Keratinocyte (primary cell): ENCODE measurements at regions not wholly inside any gene's neighbourhood (a gene's known extent, or its start where the extent isn't known, plus 50 kb on each side); places are given as distances from the start of the nearest gene placed in this dataset.

Experiments
- DNase-seq: peaks from one replicate; pipeline ENCODE4 v3.0.0-alpha.2; 2011; ENCODE audit warnings: low read depth, missing footprints, low spot score
- FAIRE-seq: peaks from 2 replicates; lab custom pipeline; 2011; peaks lifted over from hg19 to GRCh38; lab: Jason Lieb, UNC
- H2AFZ ChIP-seq: 2 replicates; pipeline ENCODE4 v1.6.0; 2012; ENCODE audit warnings: low read length, control low read depth, inconsistent platforms; ENCODE audit not compliant: control insufficient read depth
- H3K27ac ChIP-seq: 2 replicates; pipeline ENCODE4 v1.5.1; 2011; ENCODE audit warnings: low read length; ENCODE audit not compliant: control insufficient read depth, insufficient read depth
- H3K27me3 ChIP-seq: 3 replicates; pipeline ENCODE4 v1.6.0; 2011; ENCODE audit warnings: low read length; ENCODE audit not compliant: control insufficient read depth, insufficient read depth; ENCODE audit errors: extremely low read depth
- H3K36me3 ChIP-seq, 2 experiments: 2 replicates in 1 of 2; 3 replicates in 1 of 2; pipeline ENCODE4 v1.5.1; 2011; ENCODE audit warnings: low read length in 2 of 2, mild to moderate bottlenecking in 1 of 2; ENCODE audit not compliant: control insufficient read depth in 2 of 2, insufficient read depth in 2 of 2; ENCODE audit errors: extremely low read depth in 1 of 2
- H3K4me1 ChIP-seq: 3 replicates; pipeline ENCODE4 v1.5.1; 2011; ENCODE audit warnings: low read length; ENCODE audit not compliant: control insufficient read depth, insufficient read depth; ENCODE audit errors: extremely low read depth
- H3K4me2 ChIP-seq: 3 replicates; pipeline ENCODE4 v1.6.0; 2011; ENCODE audit warnings: low read depth, low read length; ENCODE audit not compliant: control insufficient read depth, insufficient read depth; ENCODE audit errors: extremely low read depth
- H3K4me3 ChIP-seq, 3 experiments: fragments of 200-600 bp in 1 of 3; sonication (generic) in 1 of 3; 2 replicates in 2 of 3; 3 replicates in 1 of 3; pipeline ENCODE4 v1.5.1; 2011 to 2016; ENCODE audit warnings: low read length in 3 of 3, mild to moderate bottlenecking in 3 of 3, control low read depth in 2 of 3, inconsistent platforms in 1 of 3, low read depth in 1 of 3, mixed read lengths in 1 of 3, mixed run types in 1 of 3, moderate library complexity in 1 of 3; ENCODE audit not compliant: control insufficient read depth in 2 of 3, insufficient read depth in 2 of 3; ENCODE audit errors: extremely low read depth in 1 of 3
- H3K79me2 ChIP-seq: 2 replicates; pipeline ENCODE4 v1.6.0; 2012; ENCODE audit warnings: low read length; ENCODE audit not compliant: control insufficient read depth, insufficient read depth
- H3K9ac ChIP-seq: 3 replicates; pipeline ENCODE4 v1.6.0; 2011; ENCODE audit warnings: low read length; ENCODE audit not compliant: control insufficient read depth, insufficient read depth; ENCODE audit errors: extremely low read depth
- H3K9me1 ChIP-seq: 3 replicates; pipeline ENCODE4 v1.6.0; 2011; ENCODE audit warnings: low read length; ENCODE audit not compliant: control insufficient read depth, insufficient read depth; ENCODE audit errors: extremely low read depth
- H3K9me3 ChIP-seq: 2 replicates; pipeline ENCODE4 v1.5.1; 2012; ENCODE audit warnings: low read depth, low read length; ENCODE audit not compliant: control insufficient read depth
- H4K20me1 ChIP-seq: 3 replicates; pipeline ENCODE4 v1.6.0; 2011; ENCODE audit warnings: low read length; ENCODE audit not compliant: control insufficient read depth, insufficient read depth; ENCODE audit errors: extremely low read depth
- EZH2 ChIP-seq: IDR thresholded peaks from one replicate; pipeline ENCODE4 v1.6.1; 2012; ENCODE audit warnings: inconsistent platforms, mild to moderate bottlenecking, low read length, moderate library complexity
- dilution Hi-C: fragments of 300-500 bp; cut with MboI; formaldehyde crosslinking; loops from one replicate; pipeline ENCODE4 v1.7.0; 2020; ENCODE audit warnings: low sequenced_read_pairs; ENCODE audit not compliant: extremely low pct_ligation_motif_present
- TF ChIP-seq, protein P1 (sequence below), 3 experiments: IDR thresholded peaks in 1 of 3; conservative IDR thresholded peaks in 1 of 3; optimal IDR thresholded peaks in 1 of 3; 2 replicates in 2 of 3; 3 replicates in 1 of 3; pipeline versions ENCODE3 to v1.5.1; 2011; ENCODE audit warnings: low read length in 3 of 3, mild to moderate bottlenecking in 3 of 3, moderate library complexity in 2 of 3, control low read depth in 1 of 3, inconsistent platforms in 1 of 3; ENCODE audit not compliant: insufficient read depth in 2 of 3; ENCODE audit errors: extremely low read depth in 1 of 3

GRCh38 chr6:150767571-150768018 lies 97.9 kb upstream of the MTHFD1L start:
- Histone ChIP-seq H3K9me1 (no peaks in the 10 kb centered on the region), H4K20me1 (no peaks in the 10 kb centered on the region), H2AFZ (no peak overlapping the region), H3K27ac (no peak overlapping the region), H3K4me1 (no peaks in the 10 kb centered on the region), H3K4me3 (no peak overlapping the region), H3K9me3 (no peaks in the 10 kb centered on the region), H3K79me2 (no peaks in the 10 kb centered on the region), H3K9ac (no peak overlapping the region), H3K36me3 (peaks cover 0 to 1% of the 10 kb centered on the region in 2 experiments), H3K27me3 (no peaks in the 10 kb centered on the region), H3K4me2 (no peak overlapping the region)
- DNase-seq (no peak), FAIRE-seq (no peak)
- dilution Hi-C loops, result no loop called here
- TF ChIP-seq EZH2, result no peak
- TF ChIP-seq, protein P1, sequence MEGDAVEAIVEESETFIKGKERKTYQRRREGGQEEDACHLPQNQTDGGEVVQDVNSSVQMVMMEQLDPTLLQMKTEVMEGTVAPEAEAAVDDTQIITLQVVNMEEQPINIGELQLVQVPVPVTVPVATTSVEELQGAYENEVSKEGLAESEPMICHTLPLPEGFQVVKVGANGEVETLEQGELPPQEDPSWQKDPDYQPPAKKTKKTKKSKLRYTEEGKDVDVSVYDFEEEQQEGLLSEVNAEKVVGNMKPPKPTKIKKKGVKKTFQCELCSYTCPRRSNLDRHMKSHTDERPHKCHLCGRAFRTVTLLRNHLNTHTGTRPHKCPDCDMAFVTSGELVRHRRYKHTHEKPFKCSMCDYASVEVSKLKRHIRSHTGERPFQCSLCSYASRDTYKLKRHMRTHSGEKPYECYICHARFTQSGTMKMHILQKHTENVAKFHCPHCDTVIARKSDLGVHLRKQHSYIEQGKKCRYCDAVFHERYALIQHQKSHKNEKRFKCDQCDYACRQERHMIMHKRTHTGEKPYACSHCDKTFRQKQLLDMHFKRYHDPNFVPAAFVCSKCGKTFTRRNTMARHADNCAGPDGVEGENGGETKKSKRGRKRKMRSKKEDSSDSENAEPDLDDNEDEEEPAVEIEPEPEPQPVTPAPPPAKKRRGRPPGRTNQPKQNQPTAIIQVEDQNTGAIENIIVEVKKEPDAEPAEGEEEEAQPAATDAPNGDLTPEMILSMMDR (optimal IDR thresholded peaks at IDR 0.05 in 1 of 3, IDR thresholded peaks at IDR 0.05 in 1 of 3, conservative IDR thresholded peaks at IDR 0.05 in 1 of 3; ENCODE audit: extremely low read depth in 1 of 3, insufficient read depth in 2 of 3, low read length in 3 of 3), result no peak

DNA sequence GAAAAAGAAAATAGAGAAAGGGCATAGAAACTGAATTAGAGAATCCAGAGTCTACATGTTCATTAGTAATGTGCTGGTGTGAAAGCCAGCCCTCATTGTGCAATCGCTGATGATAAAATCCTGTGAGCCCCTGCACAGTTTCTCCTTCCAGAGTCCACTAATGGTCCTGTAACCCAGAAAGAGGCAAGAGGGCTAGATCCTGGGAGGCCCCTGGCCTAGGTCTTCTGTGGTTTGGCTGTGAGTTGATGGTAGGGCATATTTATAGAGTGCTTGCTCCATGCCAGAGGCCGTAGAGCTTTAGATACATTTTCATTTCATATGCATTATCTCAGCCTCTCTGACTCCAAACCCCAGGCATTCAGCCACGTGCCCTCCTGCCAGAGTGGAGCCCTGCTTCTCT lies 94.9 kb upstream of the MTHFD1L start:
- no peaks in the 10 kb centered on the region for H3K9me3 ChIP-seq
- no peak overlapping the region for H3K4me2 ChIP-seq
- H3K36me3 ChIP-seq, result peaks cover 0 to 1% of the 10 kb centered on the region in 2 experiments
- H3K4me1 ChIP-seq, result no peaks in the 10 kb centered on the region
- no peaks in the 10 kb centered on the region for H3K27me3 ChIP-seq
- H3K4me3 ChIP-seq, result no peak overlapping the region
- TF ChIP-seq EZH2, result no peak
- TF ChIP-seq, protein P1 (optimal IDR thresholded peaks at IDR 0.05 in 1 of 3, IDR thresholded peaks at IDR 0.05 in 1 of 3, conservative IDR thresholded peaks at IDR 0.05 in 1 of 3; ENCODE audit: extremely low read depth in 1 of 3, insufficient read depth in 2 of 3, low read length in 3 of 3), result no peak
- no peaks in the 10 kb centered on the region for H3K79me2 ChIP-seq
- H3K9ac ChIP-seq, result no peak overlapping the region
- no peaks in the 10 kb centered on the region for H3K9me1 ChIP-seq
- FAIRE-seq (no peak), DNase-seq (no peak)
- no peak overlapping the region for H2AFZ ChIP-seq
- H4K20me1 ChIP-seq, result no peaks in the 10 kb centered on the region
- no peak overlapping the region for H3K27ac ChIP-seq
- dilution Hi-C loops, result no loop called here
